Adrenal gland (tissue), 5 donors: ENCODE measurements at regions not wholly inside any gene's neighbourhood (a gene's known extent, or its start where the extent isn't known, plus 50 kb on each side); places are given as distances from the start of the nearest gene placed in this dataset.

Experiments used
- CTCF ChIP-seq, 6 experiments: fragments of 450-650 bp in 4 of 6; fragments of 200-600 bp in 2 of 6; sonication (generic) in 1 of 6; IDR thresholded peaks; 1 replicate in 5 of 6; 2 replicates in 1 of 6; pipeline versions ENCODE4 v1.5.1 to v1.8.0; 2016 to 2021; ENCODE audit warnings: antibody characterized with exemption in 6 of 6, mild to moderate bottlenecking in 2 of 6, moderate library complexity in 1 of 6
- POLR2A ChIP-seq, 2 donors: fragments of 450-650 bp; IDR thresholded peaks; one replicate each; pipeline ENCODE4 v1.6.1; 2017; ENCODE audit warnings: antibody characterized with exemption in 2 of 2, mild to moderate bottlenecking in 2 of 2, moderate library complexity in 1 of 2
- donor health status: DM: no; HTN: no; CAD: no.

DNA sequence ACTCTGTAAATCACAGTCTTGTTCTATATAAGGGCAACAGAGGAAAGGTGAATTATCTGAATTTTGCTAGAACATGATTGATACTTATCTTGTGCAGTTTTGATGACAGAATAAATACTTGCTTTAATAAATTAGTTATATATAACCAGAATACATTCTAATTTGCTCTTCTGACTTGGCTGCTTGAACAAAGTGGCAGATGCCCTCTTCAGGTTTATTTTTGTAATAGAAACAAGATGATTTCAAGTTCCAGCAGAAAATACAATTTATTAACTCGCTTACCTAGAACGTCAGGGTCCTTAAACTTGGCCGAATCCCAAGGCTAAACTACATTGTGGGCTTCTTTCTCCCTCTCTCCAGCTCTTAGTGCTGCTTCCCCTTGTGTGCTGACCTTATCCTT is 57.6 kb upstream of the SSTR1 start:
- no peak for TF ChIP-seq CTCF (IDR thresholded peaks at IDR 0.05)
- no peak for TF ChIP-seq POLR2A (IDR thresholded peaks at IDR 0.05)
